H9 (cell line): ENCODE measurements at regions not wholly inside any gene's neighbourhood (a gene's known extent, or its start where the extent isn't known, plus 50 kb on each side); places are given as distances from the start of the nearest gene placed in this dataset.
"Not testable (repeated sequence)": the region's sequence is repeated elsewhere in the genome, so short reads cannot be mapped to it uniquely, and the experiment has no call there.

ENCODE experiments used
- DNase-seq: peaks from one replicate; pipeline ENCODE4 v3.0.0-alpha.2; 2017
- H2AFZ ChIP-seq: one replicate; pipeline ENCODE4 v1.6.1; 2013; ENCODE audit warnings: mild to moderate bottlenecking, low read length, control low read depth, moderate library complexity
- H2AK5ac ChIP-seq: 2 replicates; pipeline ENCODE4 v1.6.1; 2013; ENCODE audit warnings: low read length, control low read depth, mixed read lengths; ENCODE audit not compliant: insufficient read length
- H2BK120ac ChIP-seq: one replicate; pipeline ENCODE4 v1.6.1; 2013; ENCODE audit warnings: low read depth, mild to moderate bottlenecking, low read length, control low read depth, inconsistent platforms; ENCODE audit not compliant: poor library complexity, severe bottlenecking
- H2BK12ac ChIP-seq: 2 replicates; pipeline ENCODE4 v1.6.1; 2013; ENCODE audit warnings: low read length, control low read depth, mixed read lengths, low read depth; ENCODE audit not compliant: insufficient read length
- H2BK15ac ChIP-seq: 2 replicates; pipeline ENCODE4 v1.6.1; 2013; ENCODE audit warnings: low read depth, low read length, control low read depth
- H2BK20ac ChIP-seq: one replicate; pipeline ENCODE4 v1.6.1; 2013; ENCODE audit warnings: low read depth, mild to moderate bottlenecking, low read length, control low read depth, inconsistent platforms; ENCODE audit not compliant: poor library complexity, severe bottlenecking
- H2BK5ac ChIP-seq: 2 replicates; pipeline ENCODE4 v1.6.1; 2013; ENCODE audit warnings: low read length, control low read depth, mixed read lengths; ENCODE audit not compliant: insufficient read length
- H3K14ac ChIP-seq: 2 replicates; pipeline ENCODE4 v1.6.1; 2013; ENCODE audit warnings: low read length, control low read depth; ENCODE audit not compliant: insufficient read depth
- H3K18ac ChIP-seq: 2 replicates; pipeline ENCODE4 v1.6.1; 2013; ENCODE audit warnings: low read depth, mild to moderate bottlenecking, mixed read lengths, low read length, control low read depth; ENCODE audit not compliant: insufficient read length
- H3K23ac ChIP-seq: 2 replicates; pipeline ENCODE4 v1.6.1; 2013; ENCODE audit warnings: low read length, control low read depth, mixed read lengths, low read depth; ENCODE audit not compliant: insufficient read length
- H3K23me2 ChIP-seq: 2 replicates; pipeline ENCODE4 v1.6.1; 2013; ENCODE audit warnings: low read depth, mild to moderate bottlenecking, mixed read lengths, low read length, control low read depth; ENCODE audit not compliant: insufficient read length, poor library complexity, severe bottlenecking
- H3K27ac ChIP-seq: 2 replicates; pipeline ENCODE4 v1.5.1; 2013; ENCODE audit warnings: low read length, control low read depth, mixed read lengths, low read depth; ENCODE audit not compliant: insufficient read length
- H3K27me3 ChIP-seq: 2 replicates; pipeline ENCODE4 v1.6.1; 2013; ENCODE audit warnings: low read length, control low read depth, inconsistent platforms; ENCODE audit not compliant: insufficient read depth
- H3K4ac ChIP-seq: 2 replicates; pipeline ENCODE4 v1.6.1; 2013; ENCODE audit warnings: low read depth, mild to moderate bottlenecking, control low read depth, inconsistent platforms, low read length, moderate library complexity
- H3K4me1 ChIP-seq: 2 replicates; pipeline ENCODE4 v1.6.1; 2013; ENCODE audit warnings: low read length, control low read depth, inconsistent platforms; ENCODE audit not compliant: insufficient read depth
- H3K4me2 ChIP-seq: 2 replicates; pipeline ENCODE4 v1.6.1; 2013; ENCODE audit warnings: low read length, control low read depth, mixed read lengths; ENCODE audit not compliant: insufficient read length, insufficient read depth
- H3K56ac ChIP-seq: 2 replicates; pipeline ENCODE4 v1.6.1; 2013; ENCODE audit warnings: low read depth, mild to moderate bottlenecking, mixed read lengths, low read length, control low read depth; ENCODE audit not compliant: insufficient read length
- H3K79me1 ChIP-seq: 2 replicates; pipeline ENCODE4 v1.6.1; 2013; ENCODE audit warnings: low read depth, mild to moderate bottlenecking, moderate library complexity, low read length, control low read depth, inconsistent platforms; ENCODE audit not compliant: insufficient read depth, poor library complexity, severe bottlenecking
- H3K79me2 ChIP-seq: 2 replicates; pipeline ENCODE4 v1.6.1; 2013; ENCODE audit warnings: low read length, control low read depth, inconsistent platforms; ENCODE audit not compliant: insufficient read depth
- H3K9ac ChIP-seq: 2 replicates; pipeline ENCODE4 v1.6.1; 2013; ENCODE audit warnings: low read length, control low read depth, mixed read lengths; ENCODE audit not compliant: insufficient read length; ENCODE audit errors: extremely low read depth
- H3K9me3 ChIP-seq: one replicate; pipeline ENCODE4 v1.6.1; 2013; ENCODE audit warnings: low read depth, low read length, inconsistent platforms; ENCODE audit not compliant: control insufficient read depth
- H3T11ph ChIP-seq: one replicate; pipeline ENCODE4 v1.6.1; 2013; ENCODE audit warnings: mild to moderate bottlenecking, low read length, control low read depth, inconsistent platforms
- H4K20me1 ChIP-seq: one replicate; pipeline ENCODE4 v1.6.1; 2013; ENCODE audit not compliant: control insufficient read depth, insufficient read length, insufficient read depth
- H4K5ac ChIP-seq: 2 replicates; pipeline ENCODE4 v1.6.1; 2013; ENCODE audit warnings: low read depth, mild to moderate bottlenecking, mixed read lengths, low read length, control low read depth; ENCODE audit not compliant: insufficient read length
- H4K8ac ChIP-seq: replicated peaks from 2 replicates; pipeline ENCODE4 v1.6.1; 2013; ENCODE audit warnings: low read length, control low read depth, mixed read lengths, low read depth; ENCODE audit not compliant: insufficient read length
- H4K91ac ChIP-seq: 2 replicates; pipeline ENCODE4 v1.6.1; 2013; ENCODE audit warnings: low read depth, mild to moderate bottlenecking, moderate library complexity, mixed read lengths, low read length, control low read depth; ENCODE audit not compliant: insufficient read length
- H3K27ac Mint-ChIP-seq, 3 experiments: 2 replicates in 2 of 3; 3 replicates in 1 of 3; pipeline ENCODE4 v1.8.0; 2020 to 2021; ENCODE audit warnings: mixed read lengths in 3 of 3, mild to moderate bottlenecking in 1 of 3, moderate library complexity in 1 of 3
- H3K27me3 Mint-ChIP-seq: 2 replicates; pipeline ENCODE4 v1.8.0; 2021; ENCODE audit warnings: low read depth, mild to moderate bottlenecking, moderate library complexity, mixed read lengths
- H3K36me3 Mint-ChIP-seq, 3 experiments: 2 replicates in 2 of 3; 3 replicates in 1 of 3; pipeline ENCODE4 v1.8.0; 2020 to 2021; ENCODE audit warnings: low read depth in 3 of 3, mixed read lengths in 3 of 3; ENCODE audit not compliant: insufficient read depth in 1 of 3
- H3K4me1 Mint-ChIP-seq, 2 experiments: 2 replicates each; pipeline ENCODE4 v1.8.0; 2020; ENCODE audit warnings: mixed read lengths in 2 of 2
- H3K4me3 Mint-ChIP-seq, 2 experiments: 2 replicates in 1 of 2; 3 replicates in 1 of 2; pipeline ENCODE4 v1.8.0; 2020 to 2021; ENCODE audit warnings: mild to moderate bottlenecking in 2 of 2, mixed read lengths in 2 of 2, moderate library complexity in 1 of 2
- H3K9me3 Mint-ChIP-seq, 2 experiments: 2 replicates in 1 of 2; 3 replicates in 1 of 2; pipeline ENCODE4 v1.8.0; 2020; ENCODE audit warnings: mild to moderate bottlenecking in 2 of 2, mixed read lengths in 2 of 2, moderate library complexity in 1 of 2
- CTCF ChIP-seq: fragments of 200-600 bp; sonication (generic); conservative IDR thresholded peaks from 3 replicates; pipeline ENCODE4 v1.8.0; 2021; ENCODE audit warnings: antibody characterized with exemption, mild to moderate bottlenecking
- WGBS: extraction: QIAGEN DNeasy Blood & Tissue Kit; methylation state at CpG from one replicate; pipeline ENCODE4 v1.1.7; 2013; ENCODE audit warnings: missing lambda C conversion rate, low lambda C conversion rate, mixed read lengths; ENCODE audit not compliant: insufficient read length; ENCODE audit errors: extremely low coverage; 5-methylcytosine and 5-hydroxymethylcytosine counted together

- Histone ChIP-seq H3K14ac (no peak overlapping the region), H3K79me1 (no peaks in the 10 kb centered on the region), H2BK5ac (no peak overlapping the region), H3K4me1 (no peaks in the 10 kb centered on the region; the same call in 1 of the 2 replicates), H3K18ac (no peak overlapping the region), H4K91ac (no peak overlapping the region), H3K23ac (no peak overlapping the region), H2AFZ (no peak overlapping the region), H2BK120ac (no peak overlapping the region), H3K27ac (no peak overlapping the region), H3T11ph (no peak overlapping the region), H3K9me3 (no peaks in the 10 kb centered on the region), H3K56ac (no peak overlapping the region), H3K4me2 (no peak overlapping the region), H2BK12ac (no peak overlapping the region), H3K4ac (no peak overlapping the region), H3K9ac (no peak overlapping the region), H3K79me2 (no peaks in the 10 kb centered on the region), H4K5ac (no peak overlapping the region), H2BK20ac (no peak overlapping the region), H3K27me3 (no peaks in the 10 kb centered on the region), H4K20me1 (no peaks in the 10 kb centered on the region), H4K8ac (no peak overlapping the region), H2BK15ac (no peak overlapping the region), H3K23me2 (no peaks in the 10 kb centered on the region), H2AK5ac (no peak overlapping the region)
- DNase-seq = no peak
- Mint-ChIP-seq H3K27me3 (no peaks in the 10 kb centered on the region), H3K4me3 (no peak overlapping the region), H3K27ac (no peak overlapping the region), H3K9me3 (no peaks in the 10 kb centered on the region; a peak in 2 of 5 replicates), H3K36me3 (no peaks in the 10 kb centered on the region; a peak in 1 of 7 replicates), H3K4me1 (peaks cover 2 to 14% of the 10 kb centered on the region in 2 experiments)
- WGBS = no CpG with 5 or more reads among the region's 3 CpGs
- no peak for TF ChIP-seq CTCF
These were observed 133.8 kb upstream of the API5 start for GRCh38 chr11:43177975-43178374.

- H3K4me3 Mint-ChIP-seq, H2AK5ac ChIP-seq, DNase-seq, H3K27ac ChIP-seq, H2BK20ac ChIP-seq, H3K23ac ChIP-seq, H3K4me1 ChIP-seq, H2BK5ac ChIP-seq, H4K8ac ChIP-seq, H3K79me1 ChIP-seq, H3K9ac ChIP-seq, H3K27ac Mint-ChIP-seq, H3K18ac ChIP-seq, H3K4me2 ChIP-seq, H4K20me1 ChIP-seq, H3K23me2 ChIP-seq, H3K14ac ChIP-seq, H3K4ac ChIP-seq, H2AFZ ChIP-seq, H3K9me3 Mint-ChIP-seq, H3K9me3 ChIP-seq, H2BK12ac ChIP-seq, H3K79me2 ChIP-seq, H3K56ac ChIP-seq, H2BK15ac ChIP-seq, H4K5ac ChIP-seq, H3T11ph ChIP-seq, H3K27me3 ChIP-seq, H3K4me1 Mint-ChIP-seq, H4K91ac ChIP-seq, H2BK120ac ChIP-seq, H3K27me3 Mint-ChIP-seq, H3K36me3 Mint-ChIP-seq: not testable (repeated sequence)
These were observed 117.3 kb upstream of the API5 start for GRCh38 chr11:43194459-43194858.
